NCI-H2029 (cell line): ENCODE measurements at regions not wholly inside any gene's neighbourhood (a gene's known extent, or its start where the extent isn't known, plus 50 kb on each side); places are given as distances from the start of the nearest gene placed in this dataset.

Experiments
- DNase-seq: peaks from one replicate; lab custom pipeline; 2025; lab: John Stamatoyannopoulos, UW

DNA sequence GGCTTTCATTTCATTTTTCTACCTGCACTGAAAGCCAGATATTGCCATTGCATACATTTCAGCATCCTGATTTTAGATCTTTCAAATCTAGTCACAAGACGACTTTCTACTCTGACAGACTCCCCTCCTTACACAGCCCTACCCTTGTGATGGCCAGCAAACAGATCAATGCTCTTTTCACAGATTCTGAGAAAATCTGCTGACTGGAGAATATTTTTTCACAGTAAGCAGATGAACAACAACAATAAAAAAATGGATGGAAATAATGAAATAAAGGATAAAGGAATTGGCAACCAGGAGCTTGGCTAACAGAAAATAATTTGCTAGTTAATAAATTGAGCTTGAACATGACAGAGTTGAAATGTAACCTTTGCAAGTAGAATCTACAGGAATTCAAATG is 527.2 kb downstream of the IRS1 start:
- no peak for DNase-seq

DNA sequence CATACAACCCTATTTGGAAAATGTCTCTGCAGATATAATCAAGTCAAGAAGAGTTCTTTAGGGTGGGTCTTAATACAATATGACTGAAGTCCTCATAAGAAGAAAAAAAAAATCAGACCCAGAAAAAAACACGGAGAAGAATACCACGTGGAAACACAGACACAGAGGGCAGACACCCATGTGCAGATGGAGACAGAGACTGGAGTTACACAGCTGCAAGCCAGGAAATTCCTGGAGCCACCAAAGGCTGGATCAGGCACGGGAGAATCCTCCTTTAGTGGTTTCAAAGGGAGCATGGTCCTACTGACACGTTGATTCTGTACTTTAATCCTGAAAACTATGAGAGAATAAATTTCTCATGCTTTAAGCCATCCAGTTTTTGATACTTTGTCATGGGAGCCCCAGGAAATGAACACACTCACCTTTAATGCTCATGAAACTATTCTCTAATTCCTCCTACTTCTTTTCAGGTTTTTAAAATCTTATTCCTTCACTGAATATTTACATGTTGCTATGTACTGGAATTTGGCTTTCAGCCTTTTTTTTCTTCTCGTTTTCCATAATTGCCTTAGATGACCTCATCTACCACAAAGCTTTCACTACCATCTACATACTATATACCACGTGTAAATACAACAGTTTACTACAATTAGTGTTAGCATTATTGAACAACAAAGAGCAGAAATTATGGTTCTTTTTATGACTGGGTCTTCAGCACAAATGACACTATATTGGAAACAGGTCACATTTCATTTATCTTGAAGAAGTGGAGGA is 529.1 kb downstream of the IRS1 start:
- DNase-seq, result no peak

DNA sequence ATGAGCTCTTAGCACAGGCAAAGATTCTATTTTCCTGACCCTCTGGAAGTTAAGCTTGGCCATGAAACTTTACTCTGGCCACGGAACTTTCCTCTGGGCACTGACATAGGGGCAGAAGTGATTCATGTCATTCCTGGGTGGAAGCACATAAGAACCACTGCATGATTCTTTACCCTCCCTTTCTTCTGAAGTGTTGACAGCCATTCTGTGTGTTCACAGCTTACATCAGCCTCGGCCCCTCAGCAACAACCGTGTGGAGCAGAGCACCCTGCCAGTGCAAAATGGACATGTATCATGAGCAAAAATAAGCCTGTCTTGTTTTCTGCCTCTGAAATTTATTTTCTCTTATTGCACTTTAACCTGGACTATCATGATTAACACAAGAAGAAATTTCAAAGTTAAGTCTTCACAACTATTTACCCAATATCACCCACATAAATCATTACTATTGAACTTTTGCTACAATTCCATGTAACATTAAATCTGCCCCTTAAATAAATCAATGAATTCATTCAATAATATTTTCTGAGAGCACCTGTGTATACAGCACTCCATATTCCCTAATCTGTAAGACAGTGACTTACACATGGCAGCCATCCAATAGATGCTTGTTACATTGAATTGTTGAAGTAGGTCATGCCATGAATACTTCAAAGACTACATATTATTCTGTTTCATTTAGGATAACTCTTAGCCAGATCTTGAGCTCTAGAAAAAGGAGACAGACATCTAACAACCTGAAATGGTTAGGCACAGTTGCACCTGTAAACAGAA is 531.9 kb downstream of the IRS1 start:
- DNase-seq, result peak; percentile 8

DNA sequence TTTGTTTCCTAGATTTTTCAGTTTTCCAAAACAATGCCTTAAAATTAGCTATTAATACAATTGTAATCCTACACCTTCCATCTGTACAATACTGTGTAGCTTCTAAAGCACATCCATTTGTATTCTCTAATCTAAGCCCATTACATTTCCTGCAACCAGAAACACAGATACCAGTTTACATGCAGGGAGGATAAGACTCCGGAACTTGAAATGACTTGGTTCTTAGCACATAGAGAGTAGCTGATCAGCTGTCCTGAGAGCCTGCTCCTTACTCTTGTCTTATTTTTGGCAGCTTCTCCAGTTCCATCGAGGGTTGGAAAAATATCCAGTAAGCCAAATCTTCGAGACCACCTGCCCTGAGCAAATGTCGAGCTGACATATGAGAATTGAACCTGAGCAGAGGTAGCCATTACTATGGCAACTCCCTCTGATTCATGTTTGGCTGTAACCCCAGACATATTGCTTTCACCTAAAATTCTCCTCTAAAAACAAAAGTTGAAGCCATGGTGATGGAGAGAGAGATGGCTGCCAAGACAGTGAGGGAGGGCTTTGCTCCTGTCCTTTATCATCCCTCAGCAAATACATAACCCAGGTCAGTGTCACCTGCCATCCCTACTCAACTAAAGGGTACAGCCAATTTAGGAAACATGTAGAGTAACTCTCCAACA is 542.8 kb downstream of the IRS1 start:
- peak; percentile 48 for DNase-seq

DNA sequence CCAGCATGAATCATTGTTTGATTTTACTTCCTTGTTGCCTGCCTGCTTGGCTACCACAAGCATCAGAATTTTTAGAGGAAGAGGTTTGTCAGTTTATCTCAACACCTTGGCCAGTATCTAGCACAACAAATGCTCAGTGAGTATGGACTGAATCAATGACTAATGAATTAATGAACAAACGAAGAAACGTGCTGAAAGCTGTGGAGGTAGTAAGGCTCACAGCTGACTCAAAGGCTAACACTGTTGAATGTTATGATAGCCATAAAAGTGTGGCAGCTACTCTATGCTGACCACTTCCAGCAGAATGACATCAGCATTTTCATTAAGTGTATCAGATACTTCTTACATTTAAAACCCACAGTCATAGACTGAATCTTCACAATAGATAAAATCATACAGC is 543.4 kb downstream of the IRS1 start:
- peak; percentile 4 for DNase-seq

DNA sequence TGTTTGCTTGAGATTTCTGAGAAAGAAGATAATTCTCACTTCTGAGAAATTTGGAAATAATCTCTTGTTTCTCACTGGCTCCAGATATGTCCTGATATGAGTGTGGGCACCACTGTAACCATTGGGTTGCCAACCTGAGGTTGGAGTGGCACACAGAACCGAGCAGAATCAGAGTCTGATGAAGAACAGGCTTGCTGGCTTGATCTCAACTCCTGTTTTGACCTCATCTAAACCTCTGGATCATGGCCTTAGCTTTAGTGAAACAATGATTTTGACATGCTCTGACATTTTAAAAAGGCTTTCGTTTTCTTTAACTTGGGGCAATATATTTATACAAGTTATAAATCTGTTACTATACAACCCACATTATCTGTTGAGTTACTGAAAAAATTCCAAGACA is 548.0 kb downstream of the IRS1 start:
- DNase-seq, result no peak

DNA sequence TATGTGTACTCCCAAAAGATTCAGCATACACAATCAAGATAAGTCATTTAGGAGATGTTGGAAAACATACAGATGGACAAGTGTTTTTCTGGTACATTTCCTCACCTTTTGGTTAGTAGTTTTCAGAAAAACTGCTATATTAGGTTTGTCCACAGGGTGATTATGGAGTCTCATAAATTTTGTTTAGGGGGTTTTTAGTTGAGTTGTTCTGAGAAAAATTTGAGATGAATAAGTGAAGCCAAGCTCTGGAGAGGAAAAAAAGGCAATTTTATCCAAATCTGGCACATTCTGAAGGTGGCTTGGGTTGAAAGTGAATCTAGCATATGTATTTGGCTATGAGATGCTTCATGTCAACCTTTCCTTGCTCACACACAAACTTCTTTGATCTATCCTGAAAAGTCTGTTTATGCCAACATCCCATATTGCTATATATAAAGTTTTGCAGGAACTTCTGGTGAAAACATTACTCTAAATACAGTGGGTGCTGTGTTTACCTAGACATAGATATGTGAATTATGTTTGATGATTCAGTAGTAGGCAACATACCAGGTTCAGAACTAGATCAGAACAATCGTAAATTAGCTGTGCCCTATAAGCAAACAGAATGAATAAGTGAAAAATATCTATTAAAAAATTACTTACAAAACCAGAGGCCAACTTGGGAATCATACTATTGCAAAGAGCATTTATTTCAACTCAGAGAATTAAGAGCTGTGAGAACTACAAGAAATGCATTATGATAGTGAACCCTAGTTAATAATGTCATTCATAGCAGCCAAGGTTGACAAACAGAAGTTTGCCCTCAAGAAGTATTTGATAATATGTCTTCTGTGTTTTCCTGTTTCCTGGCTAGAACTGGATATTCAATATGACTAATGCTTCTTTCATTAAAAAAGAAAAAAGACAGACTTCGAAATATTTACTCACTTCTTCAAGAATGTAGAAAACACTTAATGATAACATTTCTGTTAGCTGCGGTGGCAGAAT is 552.0 kb downstream of the IRS1 start:
- no peak for DNase-seq

DNA sequence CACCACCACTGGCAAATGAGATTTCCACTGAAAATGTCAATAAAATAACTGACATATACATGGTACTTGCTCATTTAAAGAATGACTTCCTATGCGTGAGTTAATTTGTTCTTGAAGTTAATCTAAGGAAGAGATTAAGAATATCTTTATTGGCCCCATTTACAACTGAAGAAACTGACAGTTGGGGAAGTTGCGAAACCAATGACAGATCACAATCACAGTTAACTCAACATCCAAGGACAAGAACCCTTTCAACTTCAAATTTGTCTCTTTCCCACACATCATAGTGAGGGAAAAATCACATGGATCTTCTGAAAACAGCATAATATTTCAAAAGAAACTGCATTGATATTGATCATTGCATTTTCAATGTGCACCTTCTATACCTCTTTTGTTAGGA is 565.4 kb downstream of the IRS1 start:
- DNase-seq, result no peak

DNA sequence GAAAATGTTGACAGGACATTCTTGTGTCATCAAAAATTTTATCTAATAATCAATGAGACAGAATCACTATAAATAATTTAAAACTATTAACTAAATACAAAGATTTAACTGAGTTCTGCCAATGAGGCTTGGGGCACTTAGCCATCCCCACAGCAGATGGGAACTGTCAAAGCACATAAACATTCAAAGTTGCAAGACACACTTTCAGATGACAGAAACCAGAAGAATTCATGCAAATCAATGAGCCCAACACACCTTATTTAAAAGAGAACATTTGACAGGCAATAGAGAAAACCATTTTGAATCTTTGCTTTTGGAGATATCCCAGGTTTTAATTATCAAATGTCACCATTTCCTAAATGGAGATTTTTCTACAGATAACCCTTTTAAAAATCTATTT is 566.2 kb downstream of the IRS1 start:
- DNase-seq, result no peak

DNA sequence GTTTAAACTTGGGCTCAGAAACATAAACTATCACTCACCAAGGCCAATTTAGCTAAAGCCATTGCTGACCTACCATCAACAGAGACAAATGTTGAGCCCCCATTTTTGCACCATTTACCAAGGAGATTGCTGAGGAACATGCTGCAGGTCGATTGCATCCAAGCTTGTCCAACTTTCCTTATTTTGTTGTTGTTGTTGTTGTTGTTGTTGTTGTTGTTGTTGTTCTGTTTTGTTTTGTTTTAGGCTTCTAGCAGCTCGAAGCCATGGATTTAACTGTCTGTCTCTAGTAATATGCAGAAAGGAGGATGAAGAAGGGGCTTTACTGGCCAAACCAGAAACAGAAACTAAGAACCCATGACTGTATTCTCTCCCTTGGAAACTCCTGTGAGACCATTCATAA is 571.5 kb downstream of the IRS1 start:
- DNase-seq, result no peak

DNA sequence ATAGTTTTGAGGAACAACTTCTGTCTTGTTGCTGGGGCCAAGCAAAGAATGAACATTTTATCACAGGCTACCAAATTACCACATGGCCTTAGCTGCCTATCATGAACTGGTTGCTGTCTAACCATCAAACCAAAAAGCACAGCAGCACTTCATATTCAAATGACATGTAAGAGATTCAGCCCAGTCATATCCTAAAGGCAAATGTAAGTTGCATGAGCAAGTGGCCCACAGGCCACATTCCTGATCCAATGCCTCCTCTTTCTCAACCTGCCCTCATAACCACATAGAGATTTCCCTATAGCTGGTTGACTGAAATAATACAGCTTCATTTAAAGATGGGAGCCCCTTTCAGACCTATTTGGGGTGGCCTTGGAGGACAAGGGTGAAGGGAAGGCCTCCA is 572.3 kb downstream of the IRS1 start:
- DNase-seq, result no peak

DNA sequence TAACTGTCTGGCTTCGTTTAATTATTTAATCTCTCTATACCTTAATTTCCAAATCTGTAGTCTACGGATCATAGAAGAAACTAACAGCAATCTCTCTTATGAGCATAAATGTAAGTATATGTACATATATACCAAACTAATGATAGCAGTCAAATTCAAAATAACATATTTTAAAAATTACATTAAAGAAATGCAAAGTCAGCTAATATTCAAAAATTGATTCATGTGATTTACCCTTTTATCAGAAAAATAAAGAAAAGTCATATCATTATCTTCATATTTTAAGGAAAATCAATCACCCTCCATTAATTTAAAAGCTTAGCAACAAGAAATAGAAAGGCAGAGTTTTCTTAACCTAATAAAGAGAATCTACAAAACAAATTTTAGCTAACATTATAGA is 575.9 kb downstream of the IRS1 start:
- DNase-seq, result no peak

DNA sequence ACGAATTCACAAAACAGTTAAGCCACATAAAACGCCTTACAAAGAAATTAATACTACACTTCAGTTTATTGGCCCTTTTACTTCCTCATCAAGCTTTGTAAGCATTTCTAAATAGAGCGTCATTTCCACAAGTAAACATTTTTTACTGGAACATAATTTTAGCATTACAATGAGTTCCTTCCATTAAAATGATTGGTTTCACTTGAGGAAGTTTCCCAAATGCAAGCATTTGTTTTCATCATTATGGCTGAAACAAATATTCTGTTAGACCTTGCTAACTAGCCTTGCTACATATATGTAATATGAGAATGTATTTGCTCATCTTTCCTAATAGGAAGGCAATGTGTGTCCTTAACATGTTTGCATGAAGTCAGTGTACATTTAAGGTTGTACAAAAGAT is 579.1 kb downstream of the IRS1 start:
- peak; percentile 26 for DNase-seq

DNA sequence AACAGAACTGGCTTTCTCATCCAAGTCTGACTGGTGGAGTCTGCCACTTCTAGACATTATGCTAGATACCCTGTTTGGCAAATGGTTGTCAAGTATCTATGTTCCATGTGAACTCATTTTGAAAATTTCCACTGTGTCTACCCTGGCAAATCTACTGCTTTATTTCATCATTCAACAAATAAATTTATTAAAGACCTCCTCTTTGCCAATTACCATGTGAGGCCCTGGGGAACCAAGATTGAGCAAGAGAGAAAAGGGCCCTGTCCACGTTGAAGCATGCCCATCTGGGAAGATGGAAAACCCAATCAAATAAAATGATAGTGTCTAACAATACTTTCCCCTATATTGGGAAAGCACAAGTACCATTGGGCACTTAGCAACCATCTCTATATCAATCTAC is 582.4 kb downstream of the IRS1 start:
- DNase-seq, result no peak

DNA sequence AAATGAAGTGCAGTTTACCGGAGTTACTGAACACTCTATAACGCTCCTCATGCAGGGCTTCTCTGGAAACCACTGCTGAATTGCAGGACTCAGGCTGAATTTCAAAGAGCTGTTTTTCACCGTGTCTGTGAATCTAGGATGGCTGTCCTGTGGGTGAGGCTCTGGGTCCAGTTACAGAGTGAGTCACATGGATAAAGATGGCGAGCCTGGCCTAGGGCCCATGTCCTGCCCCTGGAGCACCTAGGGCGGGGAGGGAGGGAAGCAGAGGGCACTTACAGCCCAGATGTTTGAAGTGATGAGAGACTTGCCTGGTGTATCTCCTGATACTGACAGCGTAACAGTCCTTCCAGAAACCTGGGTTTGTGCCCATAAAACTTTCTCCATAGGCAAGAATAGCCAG is 583.0 kb downstream of the IRS1 start:
- no peak for DNase-seq

DNA sequence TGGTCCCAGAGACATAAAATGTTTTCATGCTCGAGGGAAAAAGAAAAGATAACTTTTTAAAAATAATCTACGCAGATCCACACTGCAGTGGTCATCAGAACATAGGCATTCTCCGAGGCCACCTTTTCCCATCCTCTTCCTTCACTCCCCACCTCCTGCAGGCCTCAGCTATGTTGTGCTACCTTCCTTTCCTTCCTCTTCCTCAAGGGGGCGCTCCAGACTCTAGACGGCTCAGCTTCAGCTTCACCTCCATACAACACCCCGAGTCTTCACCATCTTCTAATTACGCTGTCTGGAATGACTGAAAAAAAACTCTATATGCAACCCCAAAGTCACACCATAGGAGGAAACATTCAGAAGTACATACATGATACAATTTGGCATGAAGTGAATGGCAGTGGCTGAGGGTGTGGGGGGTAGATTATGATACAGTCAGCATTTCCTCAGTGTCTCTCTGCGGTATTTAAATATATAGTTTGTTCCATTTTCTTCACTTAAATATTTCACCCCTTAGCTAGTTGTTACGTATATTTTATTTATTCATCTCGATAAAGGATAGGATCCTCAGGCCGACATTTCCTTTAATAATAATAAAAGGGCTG is 583.6 kb downstream of the IRS1 start:
- DNase-seq, result peak; percentile 34

DNA sequence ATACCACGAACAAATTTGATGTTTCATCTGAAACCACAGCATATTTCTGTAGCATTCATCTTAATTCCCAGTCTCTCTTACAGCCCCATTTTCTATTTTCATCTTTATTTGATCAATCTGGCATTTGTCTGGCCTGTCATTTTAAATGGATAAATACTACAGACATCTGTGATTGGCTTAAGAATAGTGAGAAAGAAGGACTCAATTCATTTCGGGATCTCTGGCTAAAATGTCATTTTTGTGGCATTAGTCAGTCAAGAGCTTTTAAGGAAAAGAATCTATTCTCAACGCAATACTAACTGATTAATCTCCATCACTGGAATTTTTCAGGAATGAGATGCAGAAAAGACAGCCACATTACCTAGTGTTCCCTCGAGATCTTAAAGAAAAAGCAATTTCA is 585.9 kb downstream of the IRS1 start:
- no peak for DNase-seq

DNA sequence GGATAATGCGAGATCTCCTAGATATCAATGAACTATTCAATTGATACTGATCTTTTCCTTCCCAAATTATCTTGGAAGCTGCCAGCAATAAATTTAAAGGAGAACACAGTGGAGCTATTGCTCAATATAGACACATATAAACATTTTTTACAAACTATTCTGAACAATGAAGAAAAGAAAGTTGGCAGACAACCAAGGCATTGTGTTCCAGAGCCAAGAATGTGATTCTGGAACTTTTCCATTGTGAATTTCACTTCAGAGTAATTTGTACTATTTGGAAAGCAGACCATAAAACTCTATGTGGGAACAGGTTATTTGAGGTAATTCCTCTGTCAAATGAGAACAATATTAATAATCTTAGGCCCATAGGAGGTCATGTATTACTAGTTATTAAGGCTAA is 588.2 kb downstream of the IRS1 start:
- DNase-seq, result no peak

DNA sequence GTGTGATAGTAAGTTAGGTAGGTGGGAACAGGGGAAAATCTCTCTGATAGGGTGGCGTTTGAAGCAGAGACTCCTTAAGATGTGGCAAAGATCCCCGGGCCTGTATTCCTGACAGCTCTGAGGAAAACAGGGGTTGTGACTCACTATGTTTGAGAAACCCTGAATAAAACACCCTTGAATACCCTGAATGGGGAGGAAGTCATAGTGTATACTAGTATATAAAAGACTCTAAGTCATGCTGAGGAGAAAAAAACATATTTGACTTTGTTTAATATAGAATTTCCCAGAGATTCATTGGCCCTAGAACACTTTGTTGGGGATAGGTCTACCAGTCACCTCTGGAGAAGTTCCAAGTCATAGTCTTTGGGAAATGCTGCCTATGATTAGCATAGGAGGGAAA is 590.9 kb downstream of the IRS1 start:
- no peak for DNase-seq

DNA sequence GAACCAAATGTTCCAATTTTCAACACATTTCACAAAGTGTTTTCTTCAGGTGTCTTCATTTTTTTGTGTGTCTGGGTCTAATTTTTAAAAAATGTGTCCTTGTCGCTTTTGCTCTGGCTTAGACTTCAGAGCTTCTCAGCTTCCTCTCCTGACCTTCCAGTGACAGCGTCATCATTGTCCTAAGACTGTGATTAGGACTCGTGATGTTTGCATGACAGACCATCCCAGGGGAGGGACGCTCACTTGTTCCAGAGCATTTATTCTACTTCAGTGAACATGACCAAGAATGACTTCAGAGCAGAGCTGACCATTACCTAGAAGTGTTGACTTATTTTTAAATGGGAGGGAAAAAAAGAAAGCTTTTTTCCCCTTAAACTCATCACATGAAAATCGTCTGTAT is 591.9 kb downstream of the IRS1 start:
- DNase-seq, result no peak

DNA sequence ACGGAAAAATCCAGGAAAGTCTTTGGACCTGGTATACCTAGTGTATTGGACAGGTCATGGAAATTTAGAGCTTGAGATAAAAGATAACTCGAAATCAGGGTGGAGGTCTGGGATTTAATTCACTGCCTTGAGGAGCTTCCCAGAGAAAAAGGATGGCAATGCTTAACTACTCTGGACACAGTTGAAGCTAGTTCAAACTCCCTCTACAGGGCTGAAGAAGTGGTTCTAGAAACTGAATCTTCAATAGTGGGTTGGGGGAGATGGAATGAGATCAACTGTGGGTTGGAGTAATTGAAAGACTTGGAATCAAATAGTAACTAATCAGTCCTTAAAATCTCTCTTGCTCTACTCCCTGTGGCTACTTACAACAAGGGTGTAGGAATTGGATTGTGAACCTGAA is 600.1 kb downstream of the IRS1 start:
- DNase-seq, result no peak

DNA sequence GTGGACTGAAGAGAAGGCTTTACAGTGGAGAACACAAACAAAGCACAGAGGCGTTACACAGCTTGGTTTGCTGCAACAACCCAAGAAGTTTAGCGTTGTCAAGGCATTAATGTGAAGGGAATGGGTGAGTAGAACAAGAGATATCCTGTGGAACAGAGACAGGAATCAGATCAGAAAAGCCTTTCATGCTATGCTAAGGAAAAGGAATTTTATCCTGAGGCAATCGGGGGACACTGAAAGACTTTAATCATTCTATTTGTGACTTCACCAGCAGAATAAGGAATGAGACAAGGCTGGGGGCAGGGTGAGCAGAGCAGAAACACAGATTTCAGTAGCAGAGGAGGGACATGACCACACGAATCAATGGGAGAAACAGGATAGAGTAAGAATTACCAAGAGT is 600.7 kb downstream of the IRS1 start:
- DNase-seq, result no peak
